HG02973 (cell line): ENCODE measurements at regions not wholly inside any gene's neighbourhood (a gene's known extent, or its start where the extent isn't known, plus 50 kb on each side); places are given as distances from the start of the nearest gene placed in this dataset.

Experiments used
- ATAC-seq: cut with Tn5 transposase; IDR thresholded peaks from one replicate; pipeline ENCODE4 v1.9.1; 2021; ENCODE audit warnings: moderate library complexity; ENCODE audit not compliant: unreplicated experiment

- ATAC-seq = no peak
Measured at GRCh38 chr22:25365491-25366261, 146.2 kb downstream of the CRYBB2 start.

DNA sequence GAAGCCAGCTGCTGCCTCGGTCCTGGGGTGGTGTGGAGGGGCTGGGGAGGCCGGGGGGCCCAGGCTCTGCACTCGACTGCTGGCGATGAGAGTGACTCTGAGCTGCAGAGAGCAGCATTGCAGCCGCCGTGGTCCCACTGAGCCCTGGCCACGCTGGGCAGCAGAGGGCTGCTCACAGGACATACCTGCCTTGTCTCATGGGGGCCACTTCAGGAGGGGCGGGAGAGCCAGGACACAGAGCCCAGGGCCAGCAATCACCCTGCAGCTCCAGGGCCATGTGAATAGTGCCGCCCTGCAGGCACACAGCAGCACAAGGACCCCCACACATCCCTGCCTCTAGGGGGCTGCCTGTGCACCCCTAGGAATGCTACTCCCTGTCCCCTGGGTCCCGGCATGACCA, 147.0 kb downstream of the CRYBB2 start:
- ATAC-seq = no peak

DNA sequence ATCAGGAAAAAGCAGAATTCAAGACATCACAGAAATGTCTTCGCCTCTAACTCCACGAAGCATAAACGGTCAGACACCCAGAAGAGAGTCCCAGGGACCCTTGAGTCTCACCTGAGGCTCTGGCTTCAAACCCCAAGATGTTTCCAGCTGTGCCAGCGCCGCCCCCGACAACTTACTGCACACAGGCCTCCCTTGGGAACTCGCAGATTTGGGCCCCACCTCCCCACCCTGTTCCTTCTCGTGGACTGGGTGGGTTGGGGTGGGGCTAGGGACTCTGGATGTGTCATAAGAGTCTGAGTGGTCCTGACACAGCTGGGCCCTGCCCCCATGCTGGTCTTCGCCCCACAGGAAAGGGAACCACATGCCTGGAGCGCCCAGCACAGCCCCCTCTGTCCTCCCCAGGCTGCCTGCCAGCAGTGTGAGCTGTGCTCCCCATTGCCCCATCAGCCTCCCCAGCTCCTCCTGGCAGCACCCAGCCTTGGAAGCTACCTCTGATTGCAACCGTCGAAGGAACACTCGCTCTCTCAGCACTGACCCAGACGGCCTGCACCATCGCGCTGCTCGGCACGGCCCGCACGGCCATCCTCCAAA, 147.5 kb downstream of the CRYBB2 start:
- no peak for ATAC-seq

DNA sequence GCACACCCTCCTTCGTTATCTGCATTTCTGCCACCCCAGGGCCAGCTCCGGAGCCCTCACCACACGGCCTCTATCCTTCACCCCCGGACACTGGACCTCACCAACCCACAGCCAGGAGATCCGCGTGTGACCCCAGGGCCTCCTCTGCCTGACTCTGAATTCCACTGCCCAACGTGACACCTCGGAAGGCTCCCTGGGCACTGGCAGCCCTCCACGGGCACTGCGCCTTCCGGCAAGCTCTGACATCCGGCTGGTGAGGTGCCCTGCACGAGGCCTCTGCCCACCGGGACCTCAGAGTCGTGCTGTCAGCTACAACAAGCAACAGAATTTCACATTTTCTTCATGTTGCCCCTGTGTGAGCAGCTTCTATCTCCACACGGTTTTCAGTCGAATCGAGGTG, 148.3 kb downstream of the CRYBB2 start:
- no peak for ATAC-seq

DNA sequence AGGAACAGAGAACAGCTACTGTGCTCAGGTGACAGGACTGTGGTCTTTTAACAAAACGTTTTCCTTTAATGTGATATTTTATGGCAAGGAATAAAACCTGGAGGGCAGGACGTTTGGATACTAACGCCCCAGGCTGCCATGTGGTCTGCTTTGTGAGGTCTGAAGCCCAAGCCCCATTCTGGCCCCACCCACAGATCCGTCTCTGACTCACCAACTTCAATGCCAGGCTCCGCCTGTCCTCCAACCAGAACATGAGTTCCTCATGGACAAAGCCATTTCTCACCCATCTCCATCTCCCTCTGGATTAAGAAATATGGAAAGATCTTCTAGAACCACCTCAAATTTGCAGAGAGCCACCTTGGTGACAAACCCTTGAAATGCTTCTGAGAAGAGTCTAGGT, 148.8 kb downstream of the CRYBB2 start:
- no peak for ATAC-seq

- no peak for ATAC-seq
Measured at GRCh38 chr22:25369041-25369440, 149.6 kb downstream of the CRYBB2 start.

DNA sequence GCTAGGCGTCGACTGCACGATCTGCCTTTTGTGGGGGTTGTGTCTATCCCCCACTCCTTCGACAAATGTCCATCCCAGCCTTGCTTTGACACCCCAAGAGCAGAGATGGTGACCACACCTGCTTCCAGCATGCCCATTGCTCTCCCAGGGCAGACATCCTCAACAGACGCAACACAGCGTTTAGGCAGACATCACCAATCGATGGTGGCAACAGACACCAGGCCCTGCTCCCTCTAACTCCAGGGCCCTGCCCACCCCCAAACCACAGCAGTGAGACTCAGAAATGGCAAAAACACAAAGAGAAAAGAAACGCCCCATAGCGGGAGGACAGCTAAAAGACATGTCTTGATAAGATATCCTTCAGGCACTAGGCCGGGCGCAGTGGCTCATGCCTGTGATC, 150.9 kb downstream of the CRYBB2 start:
- ATAC-seq = no peak

GRCh38 chr22:25372000-25372595, 152.7 kb downstream of the CRYBB2 start:
- ATAC-seq = no peak

DNA sequence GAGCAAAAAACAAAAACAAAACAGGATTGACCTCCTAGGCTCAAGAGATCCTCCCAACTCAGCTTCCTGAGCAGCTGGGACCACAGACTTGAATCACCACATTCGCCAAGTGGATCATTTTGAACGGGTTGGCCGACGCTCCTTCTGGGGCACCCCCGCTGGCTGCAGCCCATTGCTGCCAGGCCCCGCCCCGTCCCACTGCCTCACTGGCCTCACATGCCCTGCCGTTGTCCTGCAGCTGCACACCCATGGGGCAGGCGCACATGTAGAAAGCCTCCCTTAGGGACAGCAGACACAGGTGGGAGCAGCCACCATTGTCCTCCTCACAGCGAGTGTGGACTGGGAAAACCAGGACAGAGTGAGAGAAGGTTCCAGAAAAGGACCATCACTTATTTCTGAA, 154.5 kb downstream of the CRYBB2 start:
- no peak for ATAC-seq

DNA sequence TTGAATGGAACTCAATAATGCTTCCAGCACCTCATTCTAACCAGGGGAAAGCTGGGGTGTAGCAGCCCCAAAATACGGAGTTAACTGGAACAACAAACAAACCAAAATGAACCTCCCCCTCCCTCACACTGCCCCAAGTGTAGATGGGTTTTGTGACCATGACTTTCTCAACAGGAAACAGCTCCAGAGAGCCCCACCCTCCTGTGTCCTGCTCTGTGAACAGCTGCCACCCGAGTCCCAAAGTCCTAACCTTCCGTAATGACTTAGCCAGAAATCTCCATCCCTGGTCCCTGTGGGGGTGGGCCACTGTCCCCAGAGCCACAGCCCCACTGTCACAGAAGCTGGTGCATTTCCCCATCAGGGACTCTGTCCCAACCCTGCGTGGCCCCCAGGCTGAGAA, 155.4 kb downstream of the CRYBB2 start:
- no peak for ATAC-seq

DNA sequence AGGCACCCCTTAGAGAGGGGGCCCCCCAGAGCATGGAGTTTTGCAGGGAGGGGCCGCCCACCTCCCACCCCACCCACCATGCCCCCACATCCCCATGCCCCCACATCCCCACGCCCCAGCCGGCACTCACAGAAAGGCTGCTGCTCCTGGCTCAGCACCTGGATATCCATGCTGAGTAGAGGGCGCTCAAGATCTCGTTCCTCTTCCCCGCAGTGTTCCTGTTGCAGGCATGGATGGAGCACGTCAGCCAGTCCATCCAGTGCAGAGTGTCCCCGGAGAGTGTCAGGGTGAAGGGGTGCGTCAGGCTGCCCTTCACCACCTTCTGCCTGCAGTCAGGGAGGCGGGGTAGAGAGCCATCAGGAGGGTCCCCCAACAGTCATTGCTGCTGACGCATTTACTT, 156.2 kb downstream of the CRYBB2 start:
- no peak for ATAC-seq

GRCh38 chr22:25377699-25378098, 158.3 kb downstream of the CRYBB2 start:
- ATAC-seq = no peak

- ATAC-seq = no peak
Measured at GRCh38 chr22:25380122-25380747, 160.8 kb downstream of the CRYBB2 start.

DNA sequence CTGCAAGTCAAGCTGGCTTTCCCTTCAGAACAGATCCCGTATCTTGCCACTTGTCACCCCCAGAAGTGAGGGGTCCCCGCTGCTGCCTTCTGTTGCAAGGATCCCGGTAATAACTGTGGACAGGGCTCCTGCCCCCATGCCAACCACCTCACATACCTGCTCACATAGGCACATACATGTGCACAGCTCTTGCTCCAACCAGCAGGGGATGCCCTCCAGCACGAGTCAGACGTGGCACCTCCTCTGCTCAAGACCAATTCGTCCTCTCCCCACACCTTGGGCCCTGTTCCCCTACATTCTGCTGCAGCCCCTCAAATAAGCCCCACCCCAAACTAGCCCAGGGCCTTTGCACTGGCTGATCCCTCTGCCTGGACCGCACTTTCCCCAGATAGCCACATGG, 163.3 kb downstream of the CRYBB2 start:
- ATAC-seq = no peak

DNA sequence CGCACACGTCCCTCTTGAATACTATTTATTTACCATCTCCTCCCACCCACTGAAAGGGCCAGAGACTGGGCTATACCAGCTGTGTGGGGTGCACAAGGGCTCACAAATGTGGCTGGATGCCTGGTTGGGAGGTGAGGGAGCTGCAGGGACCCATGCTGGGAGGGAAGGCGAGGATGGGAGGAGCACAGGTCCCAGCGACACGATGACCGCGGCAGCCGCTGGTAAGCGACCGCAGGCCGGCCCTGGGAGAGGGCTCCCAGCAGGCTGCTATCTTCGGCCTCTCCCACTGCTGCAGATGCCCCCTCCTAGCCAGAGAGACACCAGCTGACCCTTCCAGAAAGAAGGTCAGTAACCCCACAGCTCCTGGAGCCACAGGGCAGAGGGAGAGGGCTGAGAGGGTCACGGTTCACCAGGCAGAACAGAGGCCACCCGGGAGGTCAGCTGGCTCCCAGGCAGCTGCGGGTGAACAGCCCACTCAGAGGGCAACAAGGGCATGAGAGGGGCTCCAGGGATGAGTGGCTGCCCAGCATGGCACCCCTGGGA, 163.9 kb downstream of the CRYBB2 start:
- no peak for ATAC-seq

GRCh38 chr22:25383892-25384291, 164.5 kb downstream of the CRYBB2 start:
- ATAC-seq = no peak

DNA sequence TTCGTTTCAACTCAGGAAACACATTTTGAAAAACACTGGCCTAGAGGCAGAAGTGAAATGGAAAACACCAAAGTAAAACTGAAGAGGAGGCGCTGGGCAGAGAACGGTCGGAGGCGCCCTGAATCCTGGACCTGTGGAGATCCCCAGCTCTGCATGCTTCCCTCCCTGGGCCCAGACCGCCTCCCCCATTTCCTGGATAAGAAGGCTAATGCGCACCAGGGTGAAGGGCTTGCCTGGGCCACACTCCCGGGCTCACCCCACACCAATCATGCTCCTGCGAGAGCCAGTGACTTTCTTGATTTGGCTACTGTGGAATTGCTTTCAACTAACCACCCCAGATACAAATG, 167.1 kb downstream of the CRYBB2 start:
- no peak for ATAC-seq

- ATAC-seq = no peak
Measured at GRCh38 chr22:25388415-25388814, 169.0 kb downstream of the CRYBB2 start.

DNA sequence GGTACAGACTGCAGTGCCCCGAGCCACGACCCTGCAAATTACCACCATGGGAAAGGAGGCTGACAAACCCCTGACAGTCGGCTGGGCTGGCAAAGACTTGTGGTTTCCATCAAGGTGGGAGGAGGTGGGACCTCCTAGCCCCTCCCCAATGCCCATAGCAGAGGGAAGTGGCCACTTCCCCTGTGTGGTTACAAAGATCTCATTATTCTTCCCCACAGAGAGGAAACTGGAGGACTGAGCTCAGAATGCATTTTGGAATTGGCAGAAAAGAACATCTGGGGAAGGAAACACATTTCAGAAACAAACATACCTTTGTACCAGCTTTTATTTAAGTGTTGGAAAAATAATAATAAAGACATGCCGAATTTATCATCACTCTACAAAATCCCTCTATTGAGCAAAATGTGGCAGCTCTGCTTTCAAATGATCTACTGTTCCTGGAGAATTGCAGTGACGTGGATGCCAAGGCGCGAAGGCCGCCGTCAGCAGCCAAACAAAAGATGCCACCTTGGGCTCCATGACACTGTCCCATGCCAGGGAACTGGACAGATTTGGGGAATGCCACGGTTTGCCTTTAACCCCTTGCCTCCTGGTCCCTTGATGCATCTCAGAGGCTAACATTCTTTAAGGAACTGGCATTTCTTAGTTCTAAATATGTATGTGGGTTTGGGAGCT, 169.6 kb downstream of the CRYBB2 start:
- ATAC-seq = no peak

- no peak for ATAC-seq
Measured at GRCh38 chr22:25389541-25389919, 170.1 kb downstream of the CRYBB2 start.
